GM21528 (cell line): ENCODE measurements at regions not wholly inside any gene's neighbourhood (a gene's known extent, or its start where the extent isn't known, plus 50 kb on each side); places are given as distances from the start of the nearest gene placed in this dataset.

ENCODE experiments used
- ATAC-seq: cut with Tn5 transposase; IDR thresholded peaks from one replicate; pipeline ENCODE4 v1.9.1; 2021; ENCODE audit warnings: mild to moderate bottlenecking, moderate library complexity; ENCODE audit not compliant: unreplicated experiment, low FRiP score

DNA sequence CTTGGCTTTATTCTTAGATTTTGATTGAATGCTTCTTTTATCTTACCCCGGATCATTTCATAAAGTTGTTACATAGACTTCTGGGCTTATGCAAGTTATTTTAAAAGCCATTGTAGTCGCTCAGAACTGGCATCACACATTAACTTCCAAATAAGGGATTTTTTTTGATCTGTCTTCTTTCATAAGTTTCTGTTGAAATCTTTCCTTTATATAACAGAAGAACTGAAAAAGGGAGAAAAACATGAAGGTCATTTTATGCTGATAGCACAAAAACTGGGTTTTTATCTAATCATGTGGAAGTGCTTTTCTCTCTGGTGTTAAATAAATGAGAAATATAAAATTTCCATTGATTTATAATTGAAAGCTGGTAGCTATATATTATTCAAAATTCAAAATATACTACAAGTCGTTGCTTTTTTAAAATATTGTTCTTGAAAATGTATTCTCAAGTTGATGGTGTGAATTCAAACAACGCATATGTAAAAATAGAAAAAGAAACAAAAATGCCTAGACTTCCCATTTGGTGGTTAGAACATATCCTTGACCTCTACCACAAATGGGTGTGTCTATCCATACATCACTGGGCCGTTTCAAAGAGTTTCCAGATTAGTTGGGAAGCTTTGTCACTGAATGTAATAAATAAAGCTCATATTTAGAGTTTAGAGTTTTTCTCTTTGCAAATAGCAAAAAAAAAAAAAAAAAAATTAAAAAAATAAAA lies 258.3 kb upstream of the ZPLD1 start:
- no peak for ATAC-seq

GRCh38 chr3:102177075-102177755 lies 257.6 kb upstream of the ZPLD1 start:
- ATAC-seq = no peak

DNA sequence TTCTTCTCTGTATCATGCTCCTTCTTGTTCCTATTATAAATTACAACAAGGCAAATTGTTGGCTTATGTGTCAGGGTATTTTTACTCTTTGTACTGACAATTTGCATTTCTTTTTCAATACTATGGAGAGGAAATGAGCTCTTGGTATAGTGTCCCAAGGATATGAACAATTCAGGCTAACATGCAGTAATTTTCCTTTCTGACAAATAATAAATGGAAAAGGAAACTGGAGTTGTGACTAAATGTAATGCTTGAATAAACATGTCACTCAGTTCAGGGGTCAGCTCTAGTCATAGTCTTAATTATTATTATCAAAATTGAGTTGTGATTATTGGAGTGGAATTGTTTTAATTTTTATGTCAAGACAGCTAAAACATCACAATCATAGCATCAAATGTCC lies 256.0 kb upstream of the ZPLD1 start:
- no peak for ATAC-seq

- ATAC-seq = peak; percentile 59
These were observed 255.3 kb upstream of the ZPLD1 start for GRCh38 chr3:102179326-102180177.

DNA sequence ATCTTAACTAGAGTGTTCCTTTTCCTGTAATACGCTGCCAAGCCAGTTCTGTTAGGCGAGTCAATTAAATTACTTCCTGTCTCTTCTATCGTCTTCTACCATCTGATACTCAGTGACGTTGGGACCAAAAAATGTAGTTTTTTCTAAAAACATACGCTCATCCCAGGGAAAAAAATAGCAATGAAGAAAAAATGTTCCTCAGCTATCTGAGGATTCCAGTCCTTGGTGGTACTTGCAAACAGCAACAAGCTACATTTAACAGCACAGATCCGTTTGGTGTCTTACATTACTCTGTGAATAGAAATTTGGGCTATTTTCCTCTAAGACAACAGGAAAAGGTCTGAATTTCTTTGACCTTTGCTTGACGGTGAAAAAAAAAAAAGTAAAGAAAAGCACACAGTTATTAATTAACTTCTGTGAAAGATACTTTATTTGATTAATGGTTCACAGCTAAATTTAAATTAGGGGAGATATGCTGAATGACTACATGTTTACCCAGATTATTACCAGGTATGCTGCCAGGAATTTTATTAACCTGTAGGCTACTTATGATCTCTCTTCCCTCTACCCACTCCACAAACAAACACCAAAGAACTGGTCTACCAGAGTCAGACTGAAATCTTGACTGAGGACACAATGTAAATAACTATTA lies 254.4 kb upstream of the ZPLD1 start:
- peak; percentile 33 for ATAC-seq

DNA sequence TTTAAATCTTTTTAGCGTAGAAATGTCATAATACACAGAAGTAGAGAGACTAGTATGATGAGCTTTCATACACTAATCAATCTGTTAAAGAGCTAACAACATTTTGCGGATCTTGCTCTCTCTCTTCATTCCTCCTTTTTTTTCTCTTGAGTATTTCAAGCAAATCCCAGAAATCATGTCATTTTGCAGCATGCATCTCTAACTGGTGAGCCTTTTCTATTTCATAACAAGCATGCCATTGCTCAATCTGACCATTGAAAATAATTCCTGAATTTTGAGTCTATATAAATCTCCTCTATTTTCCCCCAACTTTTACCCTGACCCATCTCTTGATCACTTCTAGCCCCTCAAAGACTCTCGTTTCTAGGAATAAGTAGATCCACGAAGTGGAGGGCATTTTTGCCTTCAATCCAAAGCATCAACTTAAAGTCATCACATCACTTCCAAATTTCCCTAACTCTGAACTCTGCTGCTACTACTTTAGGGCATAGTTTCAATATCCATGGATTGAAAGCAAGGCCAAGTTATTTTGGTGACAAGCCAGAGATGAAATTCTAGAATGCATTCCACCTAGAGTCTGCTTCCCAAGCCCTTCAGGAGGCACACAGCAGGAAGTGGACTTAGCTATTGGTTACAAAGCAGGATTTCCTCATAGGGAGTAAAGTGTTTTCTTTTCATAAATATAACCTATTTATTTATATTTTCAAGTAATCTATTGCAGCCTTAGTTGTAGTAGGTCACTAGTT lies 253.5 kb upstream of the ZPLD1 start:
- ATAC-seq = no peak

- ATAC-seq = no peak
These were observed 252.7 kb upstream of the ZPLD1 start for GRCh38 chr3:102182162-102182561.

GRCh38 chr3:102183186-102183585 lies 251.6 kb upstream of the ZPLD1 start:
- ATAC-seq = no peak

DNA sequence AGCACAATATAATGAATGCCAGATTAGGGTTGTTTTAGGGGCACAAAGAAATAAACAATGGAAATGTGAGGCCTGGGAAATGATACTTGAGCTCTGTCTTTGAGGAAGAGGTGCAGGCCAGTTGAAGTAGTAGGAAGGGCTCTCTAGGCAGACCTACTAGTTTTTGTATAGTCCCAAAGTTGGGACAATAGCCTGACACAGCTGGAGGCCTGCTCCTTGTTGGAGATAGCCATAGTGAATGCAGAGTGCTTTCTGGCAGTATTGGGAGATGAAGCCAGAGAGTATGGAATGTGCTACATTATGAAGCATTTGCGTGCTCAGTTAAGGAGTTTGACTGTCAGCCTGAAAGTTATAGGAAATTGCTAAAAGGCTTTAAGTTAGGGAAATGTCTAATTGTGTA lies 251.2 kb upstream of the ZPLD1 start:
- ATAC-seq = no peak

DNA sequence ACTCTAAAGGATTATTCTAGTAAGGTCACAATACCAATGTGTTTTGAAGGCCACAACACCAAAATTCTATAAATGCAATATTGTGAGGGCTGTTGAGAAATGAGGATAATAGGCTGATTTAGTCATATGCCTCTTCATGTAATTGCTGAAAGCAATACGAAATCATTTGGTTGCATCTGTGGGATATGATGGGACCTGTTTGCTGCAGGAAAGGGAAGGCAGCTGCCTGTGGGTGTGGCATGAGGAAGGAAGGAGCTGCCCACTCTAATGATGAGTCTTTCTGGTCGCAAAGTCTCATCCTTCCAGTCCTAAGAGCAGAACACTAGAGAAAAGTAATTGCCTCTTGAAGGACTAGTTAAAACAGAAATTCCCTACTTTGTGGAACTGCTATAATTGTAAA lies 245.3 kb upstream of the ZPLD1 start:
- ATAC-seq = no peak

- ATAC-seq = no peak
These were observed 244.7 kb upstream of the ZPLD1 start for GRCh38 chr3:102189956-102190723.

GRCh38 chr3:102192575-102192974 lies 242.2 kb upstream of the ZPLD1 start:
- ATAC-seq = no peak

GRCh38 chr3:102193255-102193654 lies 241.6 kb upstream of the ZPLD1 start:
- no peak for ATAC-seq

GRCh38 chr3:102194001-102194400 lies 240.8 kb upstream of the ZPLD1 start:
- ATAC-seq = no peak

DNA sequence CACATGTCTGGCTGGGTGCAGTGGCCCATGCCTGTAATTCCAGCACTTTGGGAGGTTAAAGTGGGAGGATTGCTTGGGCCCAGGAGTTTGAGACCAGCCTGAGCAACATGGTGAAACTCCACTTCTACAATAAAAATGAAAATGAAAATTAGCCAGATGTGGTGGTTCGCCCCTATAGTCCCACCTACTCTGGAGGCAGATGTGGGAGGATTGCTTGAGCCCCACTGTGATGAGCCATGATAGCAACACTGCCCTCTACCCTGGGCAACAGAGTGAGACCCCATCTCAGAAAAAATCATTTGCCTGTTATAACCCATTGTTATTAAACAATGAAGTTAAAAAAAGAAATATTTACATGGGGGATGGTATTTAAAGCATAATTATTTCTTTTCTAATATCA lies 240.1 kb upstream of the ZPLD1 start:
- ATAC-seq = no peak

DNA sequence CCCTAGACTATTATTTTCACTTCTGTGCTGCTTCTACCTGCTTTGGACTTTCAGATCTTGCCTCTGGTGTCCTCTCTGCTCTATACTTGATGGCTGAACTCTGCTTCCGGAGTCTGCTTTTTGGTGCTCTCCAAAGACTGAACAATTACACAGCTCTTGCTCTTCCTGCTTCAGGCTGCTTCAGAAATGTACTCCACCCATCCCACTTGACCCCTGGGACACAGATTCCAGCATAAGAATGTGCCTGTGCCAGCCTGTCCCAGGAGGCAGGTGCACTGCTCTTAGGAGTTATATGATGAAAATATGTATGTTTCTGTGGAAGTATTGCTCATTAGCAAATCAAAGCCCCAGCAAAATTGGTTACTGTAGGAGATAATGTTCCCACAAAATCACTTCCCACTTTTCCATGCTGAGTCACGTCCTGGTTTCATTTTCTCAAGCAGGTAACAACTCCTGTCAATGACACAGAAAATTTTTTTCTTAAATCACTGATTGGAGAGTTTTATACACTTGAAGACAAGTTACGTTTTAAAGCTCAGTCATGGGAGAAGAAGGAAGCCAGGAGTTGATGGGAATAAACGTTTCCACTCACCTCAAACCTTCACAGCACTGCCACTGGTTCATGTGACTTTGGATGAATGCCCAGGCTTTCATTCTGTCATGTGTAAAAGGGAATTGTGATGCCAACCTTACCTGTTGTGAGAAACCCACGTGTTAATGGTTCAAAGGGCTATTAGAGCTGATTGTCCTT lies 239.4 kb upstream of the ZPLD1 start:
- no peak for ATAC-seq

- no peak for ATAC-seq
These were observed 234.7 kb upstream of the ZPLD1 start for GRCh38 chr3:102200126-102200525.

DNA sequence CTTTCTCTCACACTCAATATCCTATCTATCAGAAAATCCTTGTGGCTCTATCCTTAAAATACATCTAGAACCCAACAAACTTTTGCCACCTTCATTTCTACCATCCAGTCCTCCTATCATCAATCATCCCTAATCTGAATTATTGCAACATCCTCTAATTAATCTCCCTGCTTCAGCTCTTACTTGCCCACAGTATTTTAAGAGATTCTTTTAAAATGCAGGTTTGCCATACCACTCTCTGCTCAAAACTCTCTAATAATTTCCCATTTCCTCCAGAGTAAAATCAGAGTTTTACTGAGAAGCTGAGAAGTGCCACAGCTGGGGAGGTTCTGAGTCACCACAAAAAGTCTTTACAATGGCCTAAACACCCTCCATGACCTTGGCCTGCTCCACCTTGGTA lies 234.3 kb upstream of the ZPLD1 start:
- ATAC-seq = no peak

DNA sequence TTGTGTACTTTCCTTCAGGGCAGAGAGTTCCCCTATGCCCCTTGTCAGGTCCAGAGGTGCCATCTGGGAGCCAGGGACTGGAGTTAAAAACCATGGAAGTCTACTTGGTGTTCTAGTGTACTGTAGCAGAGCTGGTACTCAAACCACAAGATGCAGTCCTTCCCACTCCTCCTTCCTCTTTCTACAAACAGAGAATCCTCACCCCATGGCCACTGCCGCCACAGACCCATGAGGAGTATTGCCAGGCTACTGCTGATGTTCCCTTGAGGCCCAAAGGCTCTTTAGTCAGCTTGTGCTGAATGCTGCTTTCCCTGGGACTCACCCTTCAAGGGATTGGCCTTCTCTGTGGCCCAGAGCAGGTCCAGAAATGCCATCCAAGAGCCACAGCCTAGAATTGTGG lies 229.2 kb upstream of the ZPLD1 start:
- no peak for ATAC-seq
